22Rv1 (cell line): ENCODE measurements at regions not wholly inside any gene's neighbourhood (a gene's known extent, or its start where the extent isn't known, plus 50 kb on each side); places are given as distances from the start of the nearest gene placed in this dataset.

Source experiments
- CTCF ChIP-seq: fragments of 450-650 bp; IDR thresholded peaks from 2 replicates; pipeline ENCODE4 v1.5.1; 2017; ENCODE audit warnings: mild to moderate bottlenecking
- ZFX ChIP-seq: fragments of 450-650 bp; IDR thresholded peaks from 2 replicates; pipeline ENCODE4 v1.6.1; 2017; ENCODE audit warnings: antibody characterized with exemption, borderline replicate concordance

- TF ChIP-seq CTCF: no peak
- no peak for TF ChIP-seq ZFX
Observed at GRCh38 chr10:4504550-4504949, 321.5 kb upstream of the AKR1E2 start.
